ENCODE measurements at regions not wholly inside any gene's neighbourhood (a gene's known extent, or its start where the extent isn't known, plus 50 kb on each side); places are given as distances from the start of the nearest gene placed in this dataset.

DNA sequence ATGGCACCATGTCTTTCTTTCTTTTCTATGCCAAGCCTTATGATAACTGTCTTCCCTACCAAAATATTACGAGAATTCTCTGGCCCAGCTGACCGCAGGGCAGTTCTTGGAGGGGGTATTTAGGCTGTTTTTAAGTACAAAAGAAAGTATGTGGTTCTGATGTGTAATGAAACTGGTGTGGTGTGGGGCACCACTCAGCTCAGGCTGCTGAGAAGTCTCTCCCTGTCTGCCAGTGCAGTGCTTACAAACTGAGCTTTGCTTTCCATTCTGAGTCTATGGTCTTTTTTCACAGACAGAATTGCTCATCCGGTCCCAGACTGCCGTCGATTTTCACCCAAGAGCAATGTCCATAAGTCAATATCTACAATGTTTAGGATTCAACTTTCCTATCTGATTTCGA lies 847.6 kb downstream of the NTRK3 start:
- TF ChIP-seq POLR2A (IDR thresholded peaks at IDR 0.05) (no peak), CTCF (IDR thresholded peaks at IDR 0.05) (no peak)

Data from body of pancreas (tissue), 4 donors.